A549 (cell line): ENCODE measurements at regions not wholly inside any gene's neighbourhood (a gene's known extent, or its start where the extent isn't known, plus 50 kb on each side); places are given as distances from the start of the nearest gene placed in this dataset.

Experiments used
- CEBPB ChIP-seq, 2 experiments: fragments of >200 bp in 1 of 2; sonication (Bioruptor Twin) in 1 of 2; formaldehyde crosslinking in 1 of 2; IDR thresholded peaks; 2 replicates each; pipeline ENCODE4 v1.6.1; 2012 to 2016
- CHD4 ChIP-seq: fragments of 200-600 bp; sonication (generic); IDR thresholded peaks from 2 replicates; pipeline ENCODE4 v1.6.1; 2016; ENCODE audit warnings: antibody characterized with exemption, mild to moderate bottlenecking, borderline replicate concordance
- EP300 ChIP-seq, 2 experiments: fragments of >200 bp; sonication (Bioruptor Twin); formaldehyde crosslinking; IDR thresholded peaks; 2 replicates in 1 of 2; 3 replicates in 1 of 2; pipeline ENCODE4 v1.6.1; 2016 to 2017
- ESRRA ChIP-seq: fragments of 150-350 bp; IDR thresholded peaks from 2 replicates; pipeline ENCODE4 v1.6.1; 2014; ENCODE audit warnings: mild to moderate bottlenecking, low read length, borderline replicate concordance
- HMGXB4 ChIP-seq: fragments of 250-450 bp; sonication (Bioruptor Pico); IDR thresholded peaks from 2 replicates; pipeline ENCODE4 v1.5.0; 2021; ENCODE audit warnings: mild to moderate bottlenecking, moderate library complexity, borderline replicate concordance
- JUN ChIP-seq, 2 experiments: fragments of >200 bp; sonication (Bioruptor Twin); formaldehyde crosslinking; IDR thresholded peaks; 2 replicates in 1 of 2; 3 replicates in 1 of 2; pipeline ENCODE4 v1.6.1; 2016 to 2017
- MYC ChIP-seq: IDR thresholded peaks from 2 replicates; pipeline ENCODE4 v1.6.1; 2012; ENCODE audit warnings: mild to moderate bottlenecking, inconsistent platforms, low read length, improper control_type of control experiment, borderline replicate concordance
- POLR2A ChIP-seq: IDR thresholded peaks from 2 replicates; pipeline ENCODE4 v1.6.1; 2012; ENCODE audit warnings: mild to moderate bottlenecking, low read length
- TF ChIP-seq, protein P1 (sequence below): fragments of >200 bp; sonication (Bioruptor Twin); formaldehyde crosslinking; IDR thresholded peaks from 3 replicates; pipeline ENCODE4 v1.5.1; 2016

DNA sequence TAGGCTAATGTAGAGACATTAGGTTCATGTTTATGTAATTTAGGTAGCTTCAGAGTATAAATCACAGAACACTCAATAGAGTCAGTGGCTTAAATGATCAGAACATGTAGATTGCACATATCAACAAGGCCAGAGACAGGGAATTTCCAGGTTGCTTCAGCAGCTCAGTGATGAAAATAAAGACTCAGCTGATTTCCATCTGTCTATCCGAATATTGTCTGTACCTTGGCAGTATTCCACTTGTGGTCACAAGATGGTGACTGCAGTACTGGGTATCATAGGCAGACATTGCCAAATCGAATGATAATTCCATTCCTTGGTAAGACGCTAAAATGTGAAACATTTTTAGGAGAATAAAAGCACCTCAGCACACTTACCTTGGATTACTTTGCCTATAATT lies 702.2 kb downstream of the MAT2B start:
- no peak for TF ChIP-seq CEBPB (IDR thresholded peaks at IDR 0.05)
- TF ChIP-seq, protein P1, sequence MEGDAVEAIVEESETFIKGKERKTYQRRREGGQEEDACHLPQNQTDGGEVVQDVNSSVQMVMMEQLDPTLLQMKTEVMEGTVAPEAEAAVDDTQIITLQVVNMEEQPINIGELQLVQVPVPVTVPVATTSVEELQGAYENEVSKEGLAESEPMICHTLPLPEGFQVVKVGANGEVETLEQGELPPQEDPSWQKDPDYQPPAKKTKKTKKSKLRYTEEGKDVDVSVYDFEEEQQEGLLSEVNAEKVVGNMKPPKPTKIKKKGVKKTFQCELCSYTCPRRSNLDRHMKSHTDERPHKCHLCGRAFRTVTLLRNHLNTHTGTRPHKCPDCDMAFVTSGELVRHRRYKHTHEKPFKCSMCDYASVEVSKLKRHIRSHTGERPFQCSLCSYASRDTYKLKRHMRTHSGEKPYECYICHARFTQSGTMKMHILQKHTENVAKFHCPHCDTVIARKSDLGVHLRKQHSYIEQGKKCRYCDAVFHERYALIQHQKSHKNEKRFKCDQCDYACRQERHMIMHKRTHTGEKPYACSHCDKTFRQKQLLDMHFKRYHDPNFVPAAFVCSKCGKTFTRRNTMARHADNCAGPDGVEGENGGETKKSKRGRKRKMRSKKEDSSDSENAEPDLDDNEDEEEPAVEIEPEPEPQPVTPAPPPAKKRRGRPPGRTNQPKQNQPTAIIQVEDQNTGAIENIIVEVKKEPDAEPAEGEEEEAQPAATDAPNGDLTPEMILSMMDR: no peak
- no peak for TF ChIP-seq CHD4
- TF ChIP-seq POLR2A: no peak
- no peak for TF ChIP-seq JUN (IDR thresholded peaks at IDR 0.05)
- TF ChIP-seq MYC: no peak
- TF ChIP-seq ESRRA: no peak
- TF ChIP-seq HMGXB4 (CRISPR knock-in tag): no peak
- no peak for TF ChIP-seq EP300 (IDR thresholded peaks at IDR 0.05)
